ENCODE measurements at regions not wholly inside any gene's neighbourhood (a gene's known extent, or its start where the extent isn't known, plus 50 kb on each side); places are given as distances from the start of the nearest gene placed in this dataset.

DNA sequence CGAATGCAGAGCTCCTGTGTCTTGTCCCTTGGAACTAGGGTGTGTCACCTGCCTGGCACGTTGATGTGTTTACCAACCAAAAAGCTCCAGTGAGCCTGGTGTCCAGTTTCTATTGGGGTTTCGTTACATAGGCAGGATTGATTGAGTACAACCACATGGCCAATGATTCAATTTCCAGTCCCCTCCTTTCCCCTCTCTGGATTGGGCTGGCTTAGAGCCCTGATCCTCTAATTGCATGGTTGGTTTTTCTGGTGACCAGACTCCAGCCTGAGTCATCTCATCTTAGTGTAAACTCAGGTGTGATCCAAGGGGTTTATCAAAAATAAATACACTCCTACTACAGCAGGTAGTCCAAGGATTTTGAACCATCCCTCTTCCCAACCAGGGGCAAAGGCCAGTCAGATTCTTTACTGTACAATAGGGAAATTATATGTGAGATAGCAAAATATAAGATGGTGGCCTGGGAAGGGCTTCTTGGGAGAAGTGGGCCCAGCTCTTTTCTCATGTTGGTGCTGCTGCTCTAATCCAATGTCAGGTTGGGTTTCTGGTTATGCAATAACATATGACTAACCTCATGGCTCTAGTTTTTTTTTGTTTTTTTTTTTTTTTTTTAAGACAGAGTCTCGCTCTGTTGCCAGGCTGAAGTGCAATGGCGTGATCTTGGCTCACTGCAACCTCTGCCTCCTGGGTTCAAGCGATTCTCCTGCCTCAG, 64.7 kb upstream of the MGAT5 start:
- DNase-seq (ENCODE audit: low read depth), result no peak
- TF ChIP-seq, protein P1, sequence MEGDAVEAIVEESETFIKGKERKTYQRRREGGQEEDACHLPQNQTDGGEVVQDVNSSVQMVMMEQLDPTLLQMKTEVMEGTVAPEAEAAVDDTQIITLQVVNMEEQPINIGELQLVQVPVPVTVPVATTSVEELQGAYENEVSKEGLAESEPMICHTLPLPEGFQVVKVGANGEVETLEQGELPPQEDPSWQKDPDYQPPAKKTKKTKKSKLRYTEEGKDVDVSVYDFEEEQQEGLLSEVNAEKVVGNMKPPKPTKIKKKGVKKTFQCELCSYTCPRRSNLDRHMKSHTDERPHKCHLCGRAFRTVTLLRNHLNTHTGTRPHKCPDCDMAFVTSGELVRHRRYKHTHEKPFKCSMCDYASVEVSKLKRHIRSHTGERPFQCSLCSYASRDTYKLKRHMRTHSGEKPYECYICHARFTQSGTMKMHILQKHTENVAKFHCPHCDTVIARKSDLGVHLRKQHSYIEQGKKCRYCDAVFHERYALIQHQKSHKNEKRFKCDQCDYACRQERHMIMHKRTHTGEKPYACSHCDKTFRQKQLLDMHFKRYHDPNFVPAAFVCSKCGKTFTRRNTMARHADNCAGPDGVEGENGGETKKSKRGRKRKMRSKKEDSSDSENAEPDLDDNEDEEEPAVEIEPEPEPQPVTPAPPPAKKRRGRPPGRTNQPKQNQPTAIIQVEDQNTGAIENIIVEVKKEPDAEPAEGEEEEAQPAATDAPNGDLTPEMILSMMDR (IDR thresholded peaks at IDR 0.05; ENCODE audit: insufficient read depth, low read depth, low read length, missing control alignments), result no peak
- H3K4me3 ChIP-seq (ENCODE audit: low read depth, low read length), result no peak overlapping the region

DNA sequence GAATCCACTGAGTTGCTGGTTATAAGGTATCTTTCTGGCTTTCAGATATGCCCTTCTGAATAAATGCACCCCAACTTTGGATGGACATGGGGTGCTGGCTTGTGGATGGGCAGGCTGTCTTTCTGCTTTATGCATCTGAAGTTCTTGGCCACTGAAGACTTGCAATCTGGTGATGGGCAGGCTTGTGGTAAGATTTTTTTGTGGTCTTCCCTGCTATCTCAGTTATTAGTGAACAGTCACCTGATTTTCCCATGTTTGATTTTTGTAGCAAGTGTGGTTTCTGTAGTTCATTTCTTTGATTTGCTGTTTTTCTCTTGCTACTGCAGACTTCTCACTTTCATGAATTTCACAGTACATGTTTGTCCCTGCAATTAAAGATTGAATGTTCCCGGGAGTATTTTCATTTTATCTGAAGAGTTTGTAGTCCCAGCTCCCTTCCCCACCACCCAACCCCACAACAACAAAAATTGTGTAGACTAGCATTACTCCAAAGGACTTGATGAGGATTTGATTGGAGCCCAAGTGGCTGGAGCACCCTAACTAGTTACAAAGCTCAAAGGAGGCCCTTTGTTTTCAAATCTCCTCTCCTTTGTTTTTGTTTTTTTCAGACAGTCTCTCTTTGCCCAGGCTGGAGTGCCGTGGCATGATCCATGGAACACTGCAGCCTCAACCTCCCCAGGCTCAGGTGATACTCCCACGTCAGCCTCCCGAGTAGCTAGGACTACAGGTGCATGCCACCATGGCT, 63.6 kb upstream of the MGAT5 start:
- no peak overlapping the region for H3K4me3 ChIP-seq (ENCODE audit: low read depth, low read length)
- no peak for DNase-seq (ENCODE audit: low read depth)
- TF ChIP-seq, protein P1 (IDR thresholded peaks at IDR 0.05; ENCODE audit: insufficient read depth, low read depth, low read length, missing control alignments), result no peak

DNA sequence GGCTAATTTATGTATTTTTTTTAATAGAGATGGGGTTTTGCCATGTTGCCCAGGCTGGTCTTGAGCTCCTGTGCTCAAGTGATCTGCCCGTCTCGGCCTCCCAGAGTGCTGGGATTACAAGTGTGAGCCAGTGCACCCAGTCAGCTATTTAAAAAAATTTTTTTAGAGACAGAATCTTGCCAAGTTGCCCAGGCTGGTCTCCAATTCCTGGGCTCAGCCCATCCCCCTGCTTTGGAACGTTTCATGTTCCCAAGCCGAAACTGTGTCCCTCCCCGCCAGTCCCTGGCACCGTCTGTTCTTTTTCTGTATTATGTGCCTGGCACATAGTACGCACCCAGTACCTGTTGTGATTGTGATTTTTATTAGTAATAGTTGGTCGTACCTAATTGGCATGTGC, 63.1 kb upstream of the MGAT5 start:
- no peak overlapping the region for H3K4me3 ChIP-seq (ENCODE audit: low read depth, low read length)
- DNase-seq (ENCODE audit: low read depth), result no peak
- TF ChIP-seq, protein P1 (IDR thresholded peaks at IDR 0.05; ENCODE audit: insufficient read depth, low read depth, low read length, missing control alignments), result no peak

DNA sequence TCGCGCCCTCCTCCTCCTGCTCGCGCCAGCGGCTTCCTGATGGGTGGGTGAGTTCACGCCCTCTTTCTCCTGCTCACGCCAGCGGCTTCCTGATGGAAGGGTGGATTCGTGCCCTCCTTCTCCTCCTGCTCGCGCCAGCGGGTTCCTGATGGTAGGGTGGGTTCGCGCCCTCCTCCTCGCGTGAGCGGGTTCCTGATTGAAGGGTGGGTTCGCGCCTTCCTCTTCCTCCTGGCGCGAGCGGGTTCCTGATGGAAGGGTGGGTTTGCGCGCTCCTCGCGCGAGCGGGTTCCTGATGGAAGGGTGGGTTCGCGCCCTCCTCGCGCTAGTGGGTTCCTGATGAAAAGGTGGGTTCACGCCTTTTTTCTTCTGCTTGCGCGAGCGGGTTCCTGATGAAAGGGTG, 62.0 kb upstream of the MGAT5 start:
- H3K4me3 ChIP-seq (ENCODE audit: low read depth, low read length), result no peak overlapping the region
- TF ChIP-seq, protein P1 (IDR thresholded peaks at IDR 0.05; ENCODE audit: insufficient read depth, low read depth, low read length, missing control alignments), result no peak
- DNase-seq (ENCODE audit: low read depth), result no peak

DNA sequence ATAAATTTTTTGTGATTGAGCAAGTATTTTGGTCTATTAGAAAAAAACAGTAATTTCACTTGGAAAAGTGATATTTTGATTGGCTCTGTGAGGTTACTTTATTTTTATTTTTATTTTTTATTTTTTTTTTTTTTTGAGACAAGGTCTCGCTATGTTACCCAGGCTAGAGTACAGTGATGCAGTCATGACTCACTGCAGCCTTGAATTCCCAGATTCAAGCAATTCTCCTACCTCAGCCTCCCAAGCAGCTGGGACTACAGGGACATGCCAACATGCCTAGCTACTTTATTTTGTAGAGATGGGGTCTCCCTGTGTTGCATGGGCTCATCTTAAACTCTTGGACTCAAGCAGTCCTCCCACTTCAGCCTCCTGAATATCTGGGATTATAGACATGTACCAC, 60.9 kb upstream of the MGAT5 start:
- H3K4me3 ChIP-seq (ENCODE audit: low read depth, low read length), result no peak overlapping the region
- no peak for DNase-seq (ENCODE audit: low read depth)
- TF ChIP-seq, protein P1 (IDR thresholded peaks at IDR 0.05; ENCODE audit: insufficient read depth, low read depth, low read length, missing control alignments), result no peak

DNA sequence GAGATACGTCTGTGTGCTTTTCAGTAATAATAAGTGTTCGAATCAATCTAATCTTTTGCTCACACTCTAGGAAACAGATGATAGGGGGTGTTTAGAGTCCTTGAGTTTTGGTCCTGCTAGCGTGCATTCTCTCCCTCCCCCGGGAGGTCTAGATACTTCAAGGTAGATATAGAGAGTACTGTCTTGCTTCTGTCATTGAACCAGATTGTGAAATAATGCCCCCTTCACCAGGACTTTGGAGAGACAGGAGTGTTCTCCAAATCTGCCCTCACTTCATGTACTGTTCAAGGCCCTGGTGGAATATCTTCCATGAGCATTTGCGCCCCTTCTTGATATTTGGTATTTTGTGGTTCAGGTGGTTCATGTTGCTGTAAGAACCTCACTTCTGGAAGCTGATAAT, 59.4 kb upstream of the MGAT5 start:
- no peak for DNase-seq (ENCODE audit: low read depth)
- H3K4me3 ChIP-seq (ENCODE audit: low read depth, low read length), result no peak overlapping the region
- TF ChIP-seq, protein P1 (IDR thresholded peaks at IDR 0.05; ENCODE audit: insufficient read depth, low read depth, low read length, missing control alignments), result no peak

Measured in GM12865 (cell line).